LNCaP clone FGC (cell line): ENCODE measurements at regions not wholly inside any gene's neighbourhood (a gene's known extent, or its start where the extent isn't known, plus 50 kb on each side); places are given as distances from the start of the nearest gene placed in this dataset.
"Not testable (repeated sequence)": the region's sequence is repeated elsewhere in the genome, so short reads cannot be mapped to it uniquely, and the experiment has no call there.

ENCODE experiments used
- DNase-seq: peaks from one replicate; pipeline ENCODE4 v3.0.0-alpha.2; 2011; ENCODE audit warnings: low read depth
- H3K4me3 ChIP-seq: 2 replicates; pipeline ENCODE4 v1.5.1; 2011; ENCODE audit warnings: mild to moderate bottlenecking, low read depth, low read length, control low read depth
- CTCF ChIP-seq: IDR thresholded peaks from 2 replicates; pipeline ENCODE4 v1.5.1; 2012; ENCODE audit warnings: mild to moderate bottlenecking; ENCODE audit not compliant: control insufficient read depth, insufficient read depth; ENCODE audit errors: extremely low read depth

DNA sequence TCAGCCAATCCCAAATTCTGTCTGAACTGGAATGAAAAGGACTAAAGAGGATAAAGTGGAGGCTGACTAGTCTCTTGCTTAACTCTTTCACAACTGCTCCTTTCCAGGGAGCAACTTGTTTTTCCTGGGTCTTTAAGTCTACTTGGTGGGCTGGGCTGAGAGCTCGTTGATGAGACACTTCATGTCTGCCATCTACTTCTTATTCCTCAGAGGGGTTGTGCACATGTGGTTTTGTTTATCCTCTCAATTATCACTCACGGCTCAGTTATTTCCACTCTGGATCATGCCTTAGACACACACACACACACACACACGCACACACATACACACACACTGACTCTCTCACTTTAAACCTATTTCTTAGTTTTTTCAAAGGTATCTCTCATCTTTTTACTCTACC, 298.6 kb upstream of the MTPN start:
- no peak for TF ChIP-seq CTCF
- no peak overlapping the region for H3K4me3 ChIP-seq
- DNase-seq: no peak

DNA sequence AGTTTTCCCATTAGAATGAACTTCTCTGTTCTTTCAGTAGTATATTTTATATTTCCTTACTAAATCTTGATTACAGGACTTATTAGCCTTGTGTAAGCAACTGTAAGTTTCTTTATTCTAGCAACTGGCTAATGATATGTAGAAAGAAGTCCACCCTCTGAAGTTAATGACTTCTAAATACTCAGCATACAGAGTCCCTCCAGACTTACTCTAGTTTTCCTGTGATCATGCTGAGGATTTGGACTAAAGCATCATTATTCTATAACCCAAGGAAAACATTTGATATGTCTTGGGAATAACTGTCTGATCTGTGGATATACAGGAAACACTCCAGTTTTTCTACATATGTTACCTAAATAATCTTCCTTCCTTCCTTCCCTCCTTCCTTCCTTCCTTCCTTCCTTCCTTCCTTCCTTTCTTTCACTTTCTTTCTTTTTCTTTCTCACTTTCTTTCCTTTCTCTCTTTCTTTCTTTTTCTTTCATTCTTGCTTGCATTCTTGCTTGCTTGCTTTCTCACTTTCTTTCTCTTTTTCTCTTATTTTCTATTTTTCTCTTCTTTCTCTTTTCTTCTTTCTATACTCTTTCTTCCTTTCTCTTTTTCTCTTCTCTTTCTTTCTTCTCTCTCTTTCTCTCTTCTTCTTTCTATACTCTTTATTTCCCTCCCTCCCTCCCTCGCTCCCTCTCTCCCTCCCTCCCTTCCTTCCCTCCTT, 297.6 kb upstream of the MTPN start:
- no peak for DNase-seq
- TF ChIP-seq CTCF: no peak
- H3K4me3 ChIP-seq: no peak overlapping the region

DNA sequence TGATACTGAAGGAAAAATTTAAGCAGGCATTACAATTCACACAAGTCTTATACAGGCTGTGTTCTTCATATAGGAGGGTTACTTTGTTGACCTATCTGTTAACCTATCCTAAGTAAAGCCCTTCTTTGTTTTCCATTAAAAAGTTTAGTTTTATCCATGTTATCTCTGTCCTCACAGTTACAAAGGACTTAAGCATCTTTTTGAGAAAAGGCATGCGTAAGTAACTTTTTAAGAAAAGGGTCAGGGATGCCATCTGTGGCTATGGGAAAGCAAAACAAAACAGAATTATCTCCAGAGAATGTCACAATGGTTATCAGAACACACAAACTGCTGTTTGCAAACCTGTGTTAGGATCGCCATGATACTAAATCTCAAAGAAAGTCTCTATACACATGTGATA, 295.8 kb upstream of the MTPN start:
- H3K4me3 ChIP-seq: no peak overlapping the region
- no peak for DNase-seq
- no peak for TF ChIP-seq CTCF

DNA sequence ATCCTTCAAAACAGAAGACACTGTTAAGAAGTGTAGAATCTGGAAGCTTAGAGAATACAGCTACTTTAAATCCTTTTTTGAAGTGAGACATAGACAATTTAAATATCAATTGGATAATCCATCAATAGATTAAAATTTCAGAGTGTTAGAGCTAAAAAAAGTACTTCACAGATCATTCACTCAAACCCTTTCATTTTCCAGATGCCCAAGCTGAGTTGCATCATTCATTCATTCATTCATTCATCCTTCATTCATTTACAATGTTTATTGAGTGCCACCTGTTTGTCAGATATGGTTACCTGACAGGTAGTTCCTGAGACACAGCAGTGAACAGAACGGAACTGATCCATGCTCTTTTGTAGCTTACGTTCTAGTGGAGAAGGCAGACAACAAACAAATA, 290.7 kb upstream of the MTPN start:
- no peak for DNase-seq
- TF ChIP-seq CTCF: no peak
- no peak overlapping the region for H3K4me3 ChIP-seq

DNA sequence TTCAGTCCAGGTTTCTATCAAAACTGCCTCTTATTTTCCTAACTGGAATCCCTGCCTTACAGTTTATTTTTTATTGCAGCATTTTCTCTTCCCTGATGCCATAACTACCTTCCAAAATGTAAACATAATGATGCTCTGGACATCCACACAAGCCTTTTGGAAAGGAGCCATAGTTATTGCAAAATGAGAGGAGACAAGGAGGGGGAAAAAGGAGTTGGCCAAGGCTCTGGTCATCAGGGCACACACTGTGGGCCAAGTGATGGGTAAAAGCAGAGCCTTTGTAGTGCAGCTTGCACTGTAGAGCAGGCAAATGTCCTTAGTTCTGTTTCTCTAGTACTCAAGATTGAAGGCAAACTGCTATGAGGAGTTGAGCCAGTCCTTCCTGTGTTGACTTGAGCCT, 289.3 kb upstream of the MTPN start:
- H3K4me3 ChIP-seq: no peak overlapping the region
- DNase-seq: no peak
- TF ChIP-seq CTCF: no peak

DNA sequence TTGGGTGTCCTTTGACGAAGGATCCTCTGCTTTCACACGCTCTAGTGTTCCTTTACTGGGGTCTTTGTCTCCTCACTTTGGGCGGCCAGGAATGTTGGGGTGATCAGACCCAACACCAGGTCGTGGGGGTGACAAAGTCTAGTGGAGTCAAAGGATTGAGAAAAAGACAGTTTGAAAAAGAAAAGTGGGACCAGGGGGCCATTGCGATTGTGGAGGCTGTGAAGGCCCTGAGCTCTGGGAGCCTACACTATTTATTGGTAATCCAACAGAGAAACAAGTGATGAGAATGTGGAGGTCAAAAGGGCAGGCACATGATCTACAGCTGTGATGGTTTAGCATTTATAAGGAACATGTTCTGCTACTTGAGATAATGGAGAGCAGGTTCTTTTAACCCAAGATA, 287.1 kb upstream of the MTPN start:
- not testable (repeated sequence) for DNase-seq, H3K4me3 ChIP-seq

DNA sequence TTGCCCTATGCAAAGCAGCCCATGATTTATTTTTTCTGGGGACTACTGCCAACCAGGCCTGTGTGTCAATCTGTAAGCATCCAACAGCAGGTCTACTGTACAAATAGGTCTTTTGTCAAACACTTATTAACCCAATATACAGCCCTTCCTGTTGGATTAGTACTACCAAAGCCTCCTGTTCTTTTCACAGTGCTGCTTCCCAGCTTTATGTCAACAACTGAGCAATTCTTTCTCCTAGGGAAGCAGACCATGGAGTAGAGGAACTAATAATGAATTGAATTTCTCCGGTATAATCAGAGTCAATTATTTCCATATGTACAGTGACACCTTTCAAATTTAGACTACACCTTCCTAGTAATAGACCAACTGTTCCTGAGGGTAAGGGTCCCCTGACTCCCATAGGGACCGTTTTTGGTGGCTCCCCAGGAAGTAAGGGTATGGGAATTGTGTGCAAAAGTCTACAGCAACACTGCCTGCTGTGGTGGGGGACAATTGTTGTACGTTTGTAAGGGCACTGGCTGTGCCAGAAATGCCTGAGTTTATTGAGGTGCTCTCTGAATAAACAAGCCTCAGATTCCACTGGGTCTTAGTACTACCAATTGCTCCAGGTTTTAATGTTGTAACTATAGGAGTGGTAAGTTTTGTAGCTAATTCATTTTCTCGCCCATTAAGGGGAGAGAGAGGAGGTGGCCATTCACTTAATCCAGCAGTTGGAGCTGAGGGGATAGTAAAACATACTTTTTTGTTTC, 286.1 kb upstream of the MTPN start:
- DNase-seq, H3K4me3 ChIP-seq: not testable (repeated sequence)

GRCh38 chr7:136260591-136260990, 283.4 kb upstream of the MTPN start:
- not testable (repeated sequence) for H3K4me3 ChIP-seq, DNase-seq
